GM19468 (cell line): ENCODE measurements at regions not wholly inside any gene's neighbourhood (a gene's known extent, or its start where the extent isn't known, plus 50 kb on each side); places are given as distances from the start of the nearest gene placed in this dataset.
"Not testable (repeated sequence)": the region's sequence is repeated elsewhere in the genome, so short reads cannot be mapped to it uniquely, and the experiment has no call there.

Source experiments
- ATAC-seq: cut with Tn5 transposase; IDR thresholded peaks from one replicate; pipeline ENCODE4 v1.9.1; 2021; ENCODE audit warnings: mild to moderate bottlenecking, moderate library complexity, moderate number of reproducible peaks; ENCODE audit not compliant: unreplicated experiment; ENCODE audit errors: extremely low read depth

GRCh38 chr5:7072188-7072587, 323.8 kb upstream of the ADCY2 start:
- ATAC-seq, result no peak

GRCh38 chr5:7073666-7074065, 322.3 kb upstream of the ADCY2 start:
- no peak for ATAC-seq

DNA sequence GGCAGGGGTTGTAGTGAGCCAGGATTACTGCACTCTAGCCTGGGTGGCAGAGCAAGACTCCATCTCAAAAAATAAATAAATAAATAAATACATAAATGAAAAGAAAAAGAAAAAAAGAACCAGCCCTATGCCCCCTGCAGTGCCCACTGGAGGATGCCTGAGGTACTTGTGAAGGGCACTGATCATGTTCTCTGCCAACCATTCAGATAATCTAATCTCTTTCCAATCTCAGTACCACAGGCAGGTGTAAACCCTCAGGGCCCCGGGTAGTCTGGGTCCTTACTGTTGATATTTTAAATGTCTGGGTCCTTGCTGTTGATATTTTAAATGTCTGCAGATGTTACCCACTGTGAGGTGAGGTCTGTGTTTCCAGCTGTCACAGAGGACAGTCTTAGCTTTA, 321.8 kb upstream of the ADCY2 start:
- ATAC-seq, result no peak

GRCh38 chr5:7075470-7075869, 320.5 kb upstream of the ADCY2 start:
- ATAC-seq, result no peak

GRCh38 chr5:7078101-7078500, 317.8 kb upstream of the ADCY2 start:
- ATAC-seq, result no peak

GRCh38 chr5:7078901-7079300, 317.0 kb upstream of the ADCY2 start:
- no peak for ATAC-seq

DNA sequence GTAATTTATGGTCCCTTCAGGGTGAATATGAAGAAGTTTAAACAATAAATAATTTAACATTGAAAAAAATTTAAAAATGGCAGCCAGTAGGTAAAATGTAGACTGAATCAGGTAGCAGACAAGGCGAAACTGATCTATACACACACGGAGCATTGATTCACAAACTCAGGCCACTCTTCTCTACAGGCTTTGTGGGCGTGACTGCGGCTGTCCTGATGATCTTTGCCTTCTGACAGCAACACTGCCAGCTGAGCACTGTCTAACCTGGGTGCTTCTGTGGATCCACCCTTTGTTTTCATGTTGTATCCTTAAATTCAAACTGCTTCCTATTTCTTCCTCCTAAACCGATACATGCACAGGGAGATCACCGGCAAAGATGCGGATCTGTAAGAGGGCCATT, 315.4 kb upstream of the ADCY2 start:
- ATAC-seq, result no peak

GRCh38 chr5:7087719-7088297, 308.1 kb upstream of the ADCY2 start:
- ATAC-seq, result no peak

DNA sequence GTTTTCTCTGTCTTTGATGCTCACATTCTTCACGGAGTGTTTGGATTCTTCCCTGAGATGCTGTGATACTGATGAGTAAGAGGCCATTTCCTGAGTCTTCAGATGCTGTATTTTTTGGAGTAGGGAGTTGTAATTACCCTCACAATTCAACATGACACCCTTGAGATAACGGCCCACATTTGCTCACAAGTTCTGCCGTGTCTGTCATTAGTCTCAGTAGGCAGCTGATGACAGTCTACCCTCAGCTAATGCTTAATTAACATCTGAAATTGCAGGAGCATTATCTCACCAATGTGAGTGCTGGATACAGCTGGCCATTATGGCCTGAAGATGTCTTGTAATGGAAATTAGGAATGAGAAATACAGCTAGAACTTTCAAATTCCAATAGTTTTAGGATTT, 307.1 kb upstream of the ADCY2 start:
- no peak for ATAC-seq

DNA sequence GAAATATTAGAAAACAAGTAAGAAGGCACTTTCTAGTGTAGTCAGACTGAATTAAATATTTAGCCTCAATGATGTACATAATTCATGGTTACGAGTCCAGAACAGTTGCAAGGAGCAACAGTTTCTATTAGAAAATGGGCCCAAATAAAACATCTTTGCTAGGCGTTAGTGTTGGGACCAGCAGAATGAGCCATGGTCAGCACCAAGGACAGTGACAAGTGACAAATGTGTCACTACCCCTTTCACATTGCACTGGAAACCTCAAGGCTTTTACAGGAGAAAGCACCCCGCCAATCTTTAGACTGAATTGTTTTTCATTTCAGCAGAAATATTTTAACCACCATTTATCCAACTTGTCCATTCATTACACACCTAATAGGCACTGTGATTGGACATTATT, 301.3 kb upstream of the ADCY2 start:
- ATAC-seq, result no peak

DNA sequence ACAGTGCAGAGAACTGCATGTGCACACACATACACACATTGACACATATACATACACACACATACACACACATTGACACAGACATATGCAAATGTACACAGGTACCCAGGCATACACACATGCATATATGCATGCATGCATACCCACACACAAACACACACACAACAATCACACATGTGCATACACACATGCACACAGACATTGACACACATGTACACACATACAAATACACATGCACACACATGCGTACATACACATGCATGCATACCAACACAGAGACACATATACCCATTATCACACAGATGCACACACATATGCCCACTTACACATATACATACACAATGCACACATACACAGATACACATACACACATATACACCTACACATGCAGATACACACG, 299.6 kb upstream of the ADCY2 start:
- ATAC-seq, result no peak

- ATAC-seq, result no peak
These were observed 290.6 kb upstream of the ADCY2 start for GRCh38 chr5:7105358-7105757.

GRCh38 chr5:7117961-7118360, 278.0 kb upstream of the ADCY2 start:
- ATAC-seq, result no peak

GRCh38 chr5:7131680-7132079, 264.3 kb upstream of the ADCY2 start:
- ATAC-seq, result no peak

DNA sequence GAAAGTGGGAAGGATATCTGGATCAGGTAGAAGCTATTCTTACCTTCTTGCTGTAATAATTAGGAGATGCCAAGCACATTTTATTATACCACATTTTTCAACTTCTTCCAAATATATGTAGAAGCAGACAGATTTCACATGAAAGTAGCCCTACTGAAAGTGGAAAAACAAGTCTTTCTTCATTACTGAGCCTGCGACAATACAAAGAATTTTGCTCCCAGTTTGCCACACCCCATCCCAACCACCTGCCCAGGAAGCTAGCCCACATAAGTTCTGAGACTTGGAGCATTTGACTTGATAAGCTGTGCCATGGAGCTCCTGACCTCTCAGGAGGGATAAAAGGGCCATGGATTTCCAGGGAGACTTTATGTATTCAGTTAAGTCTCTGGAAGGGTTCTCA, 249.1 kb upstream of the ADCY2 start:
- no peak for ATAC-seq

DNA sequence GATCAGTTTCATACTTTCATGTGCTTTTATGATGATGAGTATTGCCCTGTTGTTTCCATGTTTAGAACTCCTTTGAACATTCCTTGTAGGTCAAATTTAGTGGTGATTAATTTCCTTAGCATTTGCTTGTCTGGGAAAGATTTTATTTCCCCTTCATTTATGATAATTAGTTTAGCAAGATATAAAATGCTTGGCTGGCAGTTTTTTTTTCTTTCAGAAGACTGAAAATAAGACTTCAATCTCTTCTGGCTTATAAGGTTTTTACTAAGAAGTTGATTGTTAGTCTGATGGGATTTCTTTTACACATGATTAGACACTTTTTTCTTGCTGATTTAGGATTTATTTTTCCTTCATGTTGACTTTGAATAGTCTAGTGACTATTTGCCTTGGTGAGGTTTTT, 238.9 kb upstream of the ADCY2 start:
- no peak for ATAC-seq

DNA sequence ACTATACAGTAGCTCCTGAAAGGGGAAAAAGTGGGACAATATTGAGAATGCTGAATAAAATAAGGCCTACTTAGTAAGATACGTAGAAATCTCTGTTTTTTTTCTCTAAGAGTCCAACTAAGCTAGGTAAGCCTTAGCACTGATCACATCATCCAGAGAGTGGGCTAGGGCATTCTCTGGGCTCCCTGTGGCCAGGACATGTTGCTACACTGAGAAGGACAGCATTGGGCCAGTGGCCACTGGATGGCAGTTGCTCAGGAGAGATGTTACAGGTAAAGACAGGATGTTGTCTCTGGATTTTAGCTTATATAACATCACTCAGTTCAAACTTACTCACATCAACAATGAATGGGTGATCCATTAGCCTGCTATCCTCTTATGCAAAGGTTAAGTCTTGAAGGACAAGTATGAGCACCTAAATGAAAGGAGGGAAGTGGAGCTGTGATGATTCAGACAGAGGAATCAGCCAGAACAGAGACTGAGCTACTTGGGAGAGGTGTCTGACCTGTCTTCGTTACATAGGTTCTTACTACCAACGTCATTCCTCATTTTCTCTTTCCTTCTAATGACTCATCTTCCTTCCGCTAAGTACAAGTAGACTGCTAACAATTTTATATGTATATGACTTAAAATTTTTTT, 226.6 kb upstream of the ADCY2 start:
- ATAC-seq, result no peak

DNA sequence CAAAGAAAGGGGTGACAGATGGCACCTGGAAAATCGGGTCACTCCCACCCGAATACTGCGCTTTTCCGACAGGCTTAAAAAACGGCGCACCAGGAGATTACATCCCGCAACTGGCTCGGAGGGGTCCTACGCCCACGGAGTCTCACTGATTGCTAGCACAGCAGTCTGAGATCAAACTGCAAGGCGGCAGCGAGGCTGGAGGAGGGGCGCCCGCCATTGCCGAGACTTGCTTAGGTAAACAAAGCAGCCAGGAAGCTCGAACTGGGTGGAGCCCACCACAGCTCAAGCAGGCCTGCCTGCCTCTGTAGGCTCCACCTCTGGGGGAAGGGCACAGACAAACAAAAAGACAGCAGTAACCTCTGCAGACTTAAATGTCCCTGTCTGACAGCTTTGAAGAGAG, 225.2 kb upstream of the ADCY2 start:
- not testable (repeated sequence) for ATAC-seq

- no peak for ATAC-seq
These were observed 216.6 kb upstream of the ADCY2 start for GRCh38 chr5:7179364-7179763.

GRCh38 chr5:7181841-7182240, 214.1 kb upstream of the ADCY2 start:
- ATAC-seq, result no peak

DNA sequence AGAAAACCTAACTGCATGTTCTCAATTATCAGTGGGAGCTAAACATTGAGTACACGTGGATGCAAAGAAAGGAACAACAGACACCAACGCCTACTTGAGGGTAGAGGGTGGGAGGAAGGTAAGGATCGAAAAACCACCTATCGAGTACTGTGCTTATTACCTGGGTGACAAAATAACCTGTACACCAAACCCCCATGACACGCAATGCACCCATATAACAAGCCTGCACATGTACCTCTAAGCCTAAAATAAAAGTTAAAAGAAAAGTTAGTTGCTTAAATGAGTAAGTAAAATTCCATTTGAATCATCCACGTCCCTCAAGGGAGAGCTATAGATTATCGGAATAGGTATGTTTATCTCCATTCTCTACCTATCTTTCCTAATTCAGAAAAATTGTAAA, 210.2 kb upstream of the ADCY2 start:
- no peak for ATAC-seq

DNA sequence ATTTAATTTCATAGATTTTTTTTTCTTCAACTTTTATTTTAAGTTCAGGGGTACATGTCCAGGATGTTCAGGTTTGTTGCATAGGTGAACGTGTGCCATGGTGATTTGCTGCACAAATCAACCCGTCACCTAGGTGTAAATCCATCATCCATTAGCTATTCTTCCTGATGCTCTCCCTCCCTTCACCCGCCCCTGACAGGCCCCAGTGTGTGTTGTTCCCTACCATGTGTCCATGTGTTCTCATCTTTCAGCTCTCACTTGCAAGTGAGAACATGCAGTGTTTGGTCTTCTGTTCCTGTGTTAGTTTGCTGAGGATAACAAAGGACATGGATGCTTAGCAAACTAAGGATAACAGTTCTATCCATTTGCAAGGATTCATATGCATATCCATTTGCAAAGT, 209.1 kb upstream of the ADCY2 start:
- ATAC-seq, result no peak
